ENCODE measurements at regions not wholly inside any gene's neighbourhood (a gene's known extent, or its start where the extent isn't known, plus 50 kb on each side); places are given as distances from the start of the nearest gene placed in this dataset.

DNA sequence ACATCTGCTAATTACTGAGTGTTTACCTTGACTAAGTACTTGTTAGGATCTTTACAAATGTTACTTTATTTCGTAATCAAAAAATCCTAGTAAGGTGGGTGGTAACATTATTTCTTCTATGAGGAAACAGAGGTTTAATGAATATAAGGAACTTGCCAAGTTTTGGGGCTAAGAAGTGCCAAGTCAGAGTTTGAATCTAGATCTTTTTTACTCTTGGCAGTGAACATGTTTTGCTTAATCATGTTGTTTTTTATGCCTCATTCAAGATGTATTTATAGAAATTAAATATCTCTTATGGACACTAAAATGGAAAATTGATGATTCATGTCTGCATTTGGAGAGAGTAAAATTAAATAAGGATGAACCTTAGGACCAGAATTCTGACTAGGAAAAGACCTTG is 393.7 kb downstream of the UTRN start:
- no peak for TF ChIP-seq POLR2A (IDR thresholded peaks at IDR 0.05)
- TF ChIP-seq EP300 (IDR thresholded peaks at IDR 0.05), result no peak
- TF ChIP-seq CTCF (IDR thresholded peaks at IDR 0.05), result no peak
- no peak for TF ChIP-seq POLR2AphosphoS5 (IDR thresholded peaks at IDR 0.05)

Data from suprapubic skin (tissue), 4 donors.